H1 (cell line): ENCODE measurements at regions not wholly inside any gene's neighbourhood (a gene's known extent, or its start where the extent isn't known, plus 50 kb on each side); places are given as distances from the start of the nearest gene placed in this dataset.

Experiments
- BACH1 ChIP-seq: IDR thresholded peaks from 2 replicates; pipeline ENCODE4 v1.6.1; 2012; ENCODE audit warnings: low read length, improper control_type of control experiment
- EGR1 ChIP-seq: IDR thresholded peaks from 2 replicates; pipeline ENCODE4 v1.6.1; 2011; ENCODE audit warnings: low read depth, low read length, borderline replicate concordance
- EP300 ChIP-seq, 2 experiments: IDR thresholded peaks; 1 replicate in 1 of 2; 2 replicates in 1 of 2; pipeline ENCODE4 v1.6.1; 2011 to 2012; ENCODE audit warnings: low read depth in 2 of 2, low read length in 2 of 2, mild to moderate bottlenecking in 2 of 2, borderline replicate concordance in 1 of 2, inconsistent platforms in 1 of 2, moderate library complexity in 1 of 2
- GABPA ChIP-seq: IDR thresholded peaks from 2 replicates; pipeline ENCODE4 v1.6.1; 2011; ENCODE audit warnings: mild to moderate bottlenecking, low read length, moderate library complexity, borderline replicate concordance; ENCODE audit not compliant: insufficient read depth
- POU5F1 ChIP-seq: IDR thresholded peaks from 2 replicates; pipeline ENCODE4 v1.6.1; 2011; ENCODE audit warnings: low read depth, mild to moderate bottlenecking, low read length, moderate library complexity
- RXRA ChIP-seq: IDR thresholded peaks from 2 replicates; pipeline ENCODE4 v1.6.1; 2011; ENCODE audit warnings: low read depth, mild to moderate bottlenecking, low read length, moderate library complexity; ENCODE audit not compliant: insufficient read depth
- SAP30 ChIP-seq: fragments of 300-600 bp; sonication (generic); IDR thresholded peaks from 2 replicates; pipeline ENCODE4 v1.7.1; 2012; ENCODE audit warnings: low read length, moderate library complexity, mild to moderate bottlenecking, inconsistent platforms; ENCODE audit not compliant: insufficient read depth, insufficient replicate concordance
- TF ChIP-seq, protein P1 (sequence below): fragments of 300-600 bp; sonication (generic); IDR thresholded peaks from 2 replicates; pipeline ENCODE4 v1.7.1; 2012; ENCODE audit warnings: low read length, moderate library complexity, mild to moderate bottlenecking, inconsistent platforms; ENCODE audit not compliant: insufficient replicate concordance
- TF ChIP-seq, protein P2 (sequence below): IDR thresholded peaks from 2 replicates; pipeline ENCODE4 v1.6.1; 2012; ENCODE audit warnings: inconsistent platforms

DNA sequence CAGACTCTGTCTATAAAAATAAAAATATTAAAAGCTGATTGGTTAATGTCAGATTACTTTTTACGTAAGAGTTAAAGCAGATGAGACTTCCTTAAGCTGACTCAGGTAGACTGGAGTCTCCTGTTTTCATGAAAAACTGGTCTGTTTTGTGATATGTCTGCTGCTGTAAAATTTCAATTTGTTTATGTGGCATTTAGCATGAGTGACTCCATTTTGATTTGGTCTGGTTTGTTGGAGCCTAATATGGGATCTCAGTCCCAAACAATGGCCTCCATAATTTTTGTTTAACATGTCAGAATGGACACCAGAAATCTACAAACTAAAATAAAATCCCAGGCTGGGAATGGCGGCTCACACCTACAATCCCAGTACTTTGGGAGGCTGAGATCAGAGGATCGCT is 57.8 kb upstream of the LEKR1 start (continued):
- TF ChIP-seq, protein P1, sequence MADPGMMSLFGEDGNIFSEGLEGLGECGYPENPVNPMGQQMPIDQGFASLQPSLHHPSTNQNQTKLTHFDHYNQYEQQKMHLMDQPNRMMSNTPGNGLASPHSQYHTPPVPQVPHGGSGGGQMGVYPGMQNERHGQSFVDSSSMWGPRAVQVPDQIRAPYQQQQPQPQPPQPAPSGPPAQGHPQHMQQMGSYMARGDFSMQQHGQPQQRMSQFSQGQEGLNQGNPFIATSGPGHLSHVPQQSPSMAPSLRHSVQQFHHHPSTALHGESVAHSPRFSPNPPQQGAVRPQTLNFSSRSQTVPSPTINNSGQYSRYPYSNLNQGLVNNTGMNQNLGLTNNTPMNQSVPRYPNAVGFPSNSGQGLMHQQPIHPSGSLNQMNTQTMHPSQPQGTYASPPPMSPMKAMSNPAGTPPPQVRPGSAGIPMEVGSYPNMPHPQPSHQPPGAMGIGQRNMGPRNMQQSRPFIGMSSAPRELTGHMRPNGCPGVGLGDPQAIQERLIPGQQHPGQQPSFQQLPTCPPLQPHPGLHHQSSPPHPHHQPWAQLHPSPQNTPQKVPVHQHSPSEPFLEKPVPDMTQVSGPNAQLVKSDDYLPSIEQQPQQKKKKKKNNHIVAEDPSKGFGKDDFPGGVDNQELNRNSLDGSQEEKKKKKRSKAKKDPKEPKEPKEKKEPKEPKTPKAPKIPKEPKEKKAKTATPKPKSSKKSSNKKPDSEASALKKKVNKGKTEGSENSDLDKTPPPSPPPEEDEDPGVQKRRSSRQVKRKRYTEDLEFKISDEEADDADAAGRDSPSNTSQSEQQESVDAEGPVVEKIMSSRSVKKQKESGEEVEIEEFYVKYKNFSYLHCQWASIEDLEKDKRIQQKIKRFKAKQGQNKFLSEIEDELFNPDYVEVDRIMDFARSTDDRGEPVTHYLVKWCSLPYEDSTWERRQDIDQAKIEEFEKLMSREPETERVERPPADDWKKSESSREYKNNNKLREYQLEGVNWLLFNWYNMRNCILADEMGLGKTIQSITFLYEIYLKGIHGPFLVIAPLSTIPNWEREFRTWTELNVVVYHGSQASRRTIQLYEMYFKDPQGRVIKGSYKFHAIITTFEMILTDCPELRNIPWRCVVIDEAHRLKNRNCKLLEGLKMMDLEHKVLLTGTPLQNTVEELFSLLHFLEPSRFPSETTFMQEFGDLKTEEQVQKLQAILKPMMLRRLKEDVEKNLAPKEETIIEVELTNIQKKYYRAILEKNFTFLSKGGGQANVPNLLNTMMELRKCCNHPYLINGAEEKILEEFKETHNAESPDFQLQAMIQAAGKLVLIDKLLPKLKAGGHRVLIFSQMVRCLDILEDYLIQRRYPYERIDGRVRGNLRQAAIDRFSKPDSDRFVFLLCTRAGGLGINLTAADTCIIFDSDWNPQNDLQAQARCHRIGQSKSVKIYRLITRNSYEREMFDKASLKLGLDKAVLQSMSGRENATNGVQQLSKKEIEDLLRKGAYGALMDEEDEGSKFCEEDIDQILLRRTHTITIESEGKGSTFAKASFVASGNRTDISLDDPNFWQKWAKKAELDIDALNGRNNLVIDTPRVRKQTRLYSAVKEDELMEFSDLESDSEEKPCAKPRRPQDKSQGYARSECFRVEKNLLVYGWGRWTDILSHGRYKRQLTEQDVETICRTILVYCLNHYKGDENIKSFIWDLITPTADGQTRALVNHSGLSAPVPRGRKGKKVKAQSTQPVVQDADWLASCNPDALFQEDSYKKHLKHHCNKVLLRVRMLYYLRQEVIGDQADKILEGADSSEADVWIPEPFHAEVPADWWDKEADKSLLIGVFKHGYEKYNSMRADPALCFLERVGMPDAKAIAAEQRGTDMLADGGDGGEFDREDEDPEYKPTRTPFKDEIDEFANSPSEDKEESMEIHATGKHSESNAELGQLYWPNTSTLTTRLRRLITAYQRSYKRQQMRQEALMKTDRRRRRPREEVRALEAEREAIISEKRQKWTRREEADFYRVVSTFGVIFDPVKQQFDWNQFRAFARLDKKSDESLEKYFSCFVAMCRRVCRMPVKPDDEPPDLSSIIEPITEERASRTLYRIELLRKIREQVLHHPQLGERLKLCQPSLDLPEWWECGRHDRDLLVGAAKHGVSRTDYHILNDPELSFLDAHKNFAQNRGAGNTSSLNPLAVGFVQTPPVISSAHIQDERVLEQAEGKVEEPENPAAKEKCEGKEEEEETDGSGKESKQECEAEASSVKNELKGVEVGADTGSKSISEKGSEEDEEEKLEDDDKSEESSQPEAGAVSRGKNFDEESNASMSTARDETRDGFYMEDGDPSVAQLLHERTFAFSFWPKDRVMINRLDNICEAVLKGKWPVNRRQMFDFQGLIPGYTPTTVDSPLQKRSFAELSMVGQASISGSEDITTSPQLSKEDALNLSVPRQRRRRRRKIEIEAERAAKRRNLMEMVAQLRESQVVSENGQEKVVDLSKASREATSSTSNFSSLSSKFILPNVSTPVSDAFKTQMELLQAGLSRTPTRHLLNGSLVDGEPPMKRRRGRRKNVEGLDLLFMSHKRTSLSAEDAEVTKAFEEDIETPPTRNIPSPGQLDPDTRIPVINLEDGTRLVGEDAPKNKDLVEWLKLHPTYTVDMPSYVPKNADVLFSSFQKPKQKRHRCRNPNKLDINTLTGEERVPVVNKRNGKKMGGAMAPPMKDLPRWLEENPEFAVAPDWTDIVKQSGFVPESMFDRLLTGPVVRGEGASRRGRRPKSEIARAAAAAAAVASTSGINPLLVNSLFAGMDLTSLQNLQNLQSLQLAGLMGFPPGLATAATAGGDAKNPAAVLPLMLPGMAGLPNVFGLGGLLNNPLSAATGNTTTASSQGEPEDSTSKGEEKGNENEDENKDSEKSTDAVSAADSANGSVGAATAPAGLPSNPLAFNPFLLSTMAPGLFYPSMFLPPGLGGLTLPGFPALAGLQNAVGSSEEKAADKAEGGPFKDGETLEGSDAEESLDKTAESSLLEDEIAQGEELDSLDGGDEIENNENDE = no peak
- TF ChIP-seq GABPA (no peak), EP300 (IDR thresholded peaks at IDR 0.05; ENCODE audit: borderline replicate concordance in 1 of 2, low read depth in 2 of 2, low read length in 2 of 2) (no peak), POU5F1 (no peak), EGR1 (no peak), SAP30 (no peak), RXRA (no peak), BACH1 (no peak)
- TF ChIP-seq, protein P2, sequence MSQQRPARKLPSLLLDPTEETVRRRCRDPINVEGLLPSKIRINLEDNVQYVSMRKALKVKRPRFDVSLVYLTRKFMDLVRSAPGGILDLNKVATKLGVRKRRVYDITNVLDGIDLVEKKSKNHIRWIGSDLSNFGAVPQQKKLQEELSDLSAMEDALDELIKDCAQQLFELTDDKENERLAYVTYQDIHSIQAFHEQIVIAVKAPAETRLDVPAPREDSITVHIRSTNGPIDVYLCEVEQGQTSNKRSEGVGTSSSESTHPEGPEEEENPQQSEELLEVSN = no peak
